H9 (cell line): ENCODE measurements at regions not wholly inside any gene's neighbourhood (a gene's known extent, or its start where the extent isn't known, plus 50 kb on each side); places are given as distances from the start of the nearest gene placed in this dataset.

Experiments
- DNase-seq: peaks from one replicate; pipeline ENCODE4 v3.0.0-alpha.2; 2017
- H2AFZ ChIP-seq: one replicate; pipeline ENCODE4 v1.6.1; 2013; ENCODE audit warnings: mild to moderate bottlenecking, low read length, control low read depth, moderate library complexity
- H2AK5ac ChIP-seq: 2 replicates; pipeline ENCODE4 v1.6.1; 2013; ENCODE audit warnings: low read length, control low read depth, mixed read lengths; ENCODE audit not compliant: insufficient read length
- H2BK120ac ChIP-seq: one replicate; pipeline ENCODE4 v1.6.1; 2013; ENCODE audit warnings: low read depth, mild to moderate bottlenecking, low read length, control low read depth, inconsistent platforms; ENCODE audit not compliant: poor library complexity, severe bottlenecking
- H2BK12ac ChIP-seq: 2 replicates; pipeline ENCODE4 v1.6.1; 2013; ENCODE audit warnings: low read length, control low read depth, mixed read lengths, low read depth; ENCODE audit not compliant: insufficient read length
- H2BK15ac ChIP-seq: 2 replicates; pipeline ENCODE4 v1.6.1; 2013; ENCODE audit warnings: low read depth, low read length, control low read depth
- H2BK20ac ChIP-seq: one replicate; pipeline ENCODE4 v1.6.1; 2013; ENCODE audit warnings: low read depth, mild to moderate bottlenecking, low read length, control low read depth, inconsistent platforms; ENCODE audit not compliant: poor library complexity, severe bottlenecking
- H2BK5ac ChIP-seq: 2 replicates; pipeline ENCODE4 v1.6.1; 2013; ENCODE audit warnings: low read length, control low read depth, mixed read lengths; ENCODE audit not compliant: insufficient read length
- H3K14ac ChIP-seq: 2 replicates; pipeline ENCODE4 v1.6.1; 2013; ENCODE audit warnings: low read length, control low read depth; ENCODE audit not compliant: insufficient read depth
- H3K18ac ChIP-seq: 2 replicates; pipeline ENCODE4 v1.6.1; 2013; ENCODE audit warnings: low read depth, mild to moderate bottlenecking, mixed read lengths, low read length, control low read depth; ENCODE audit not compliant: insufficient read length
- H3K23ac ChIP-seq: 2 replicates; pipeline ENCODE4 v1.6.1; 2013; ENCODE audit warnings: low read length, control low read depth, mixed read lengths, low read depth; ENCODE audit not compliant: insufficient read length
- H3K23me2 ChIP-seq: 2 replicates; pipeline ENCODE4 v1.6.1; 2013; ENCODE audit warnings: low read depth, mild to moderate bottlenecking, mixed read lengths, low read length, control low read depth; ENCODE audit not compliant: insufficient read length, poor library complexity, severe bottlenecking
- H3K27ac ChIP-seq: 2 replicates; pipeline ENCODE4 v1.5.1; 2013; ENCODE audit warnings: low read length, control low read depth, mixed read lengths, low read depth; ENCODE audit not compliant: insufficient read length
- H3K27me3 ChIP-seq: 2 replicates; pipeline ENCODE4 v1.6.1; 2013; ENCODE audit warnings: low read length, control low read depth, inconsistent platforms; ENCODE audit not compliant: insufficient read depth
- H3K4ac ChIP-seq: 2 replicates; pipeline ENCODE4 v1.6.1; 2013; ENCODE audit warnings: low read depth, mild to moderate bottlenecking, control low read depth, inconsistent platforms, low read length, moderate library complexity
- H3K4me1 ChIP-seq: 2 replicates; pipeline ENCODE4 v1.6.1; 2013; ENCODE audit warnings: low read length, control low read depth, inconsistent platforms; ENCODE audit not compliant: insufficient read depth
- H3K4me2 ChIP-seq: 2 replicates; pipeline ENCODE4 v1.6.1; 2013; ENCODE audit warnings: low read length, control low read depth, mixed read lengths; ENCODE audit not compliant: insufficient read length, insufficient read depth
- H3K56ac ChIP-seq: 2 replicates; pipeline ENCODE4 v1.6.1; 2013; ENCODE audit warnings: low read depth, mild to moderate bottlenecking, mixed read lengths, low read length, control low read depth; ENCODE audit not compliant: insufficient read length
- H3K79me1 ChIP-seq: 2 replicates; pipeline ENCODE4 v1.6.1; 2013; ENCODE audit warnings: low read depth, mild to moderate bottlenecking, moderate library complexity, low read length, control low read depth, inconsistent platforms; ENCODE audit not compliant: insufficient read depth, poor library complexity, severe bottlenecking
- H3K79me2 ChIP-seq: 2 replicates; pipeline ENCODE4 v1.6.1; 2013; ENCODE audit warnings: low read length, control low read depth, inconsistent platforms; ENCODE audit not compliant: insufficient read depth
- H3K9ac ChIP-seq: 2 replicates; pipeline ENCODE4 v1.6.1; 2013; ENCODE audit warnings: low read length, control low read depth, mixed read lengths; ENCODE audit not compliant: insufficient read length; ENCODE audit errors: extremely low read depth
- H3K9me3 ChIP-seq: one replicate; pipeline ENCODE4 v1.6.1; 2013; ENCODE audit warnings: low read depth, low read length, inconsistent platforms; ENCODE audit not compliant: control insufficient read depth
- H3T11ph ChIP-seq: one replicate; pipeline ENCODE4 v1.6.1; 2013; ENCODE audit warnings: mild to moderate bottlenecking, low read length, control low read depth, inconsistent platforms
- H4K20me1 ChIP-seq: one replicate; pipeline ENCODE4 v1.6.1; 2013; ENCODE audit not compliant: control insufficient read depth, insufficient read length, insufficient read depth
- H4K5ac ChIP-seq: 2 replicates; pipeline ENCODE4 v1.6.1; 2013; ENCODE audit warnings: low read depth, mild to moderate bottlenecking, mixed read lengths, low read length, control low read depth; ENCODE audit not compliant: insufficient read length
- H4K8ac ChIP-seq: replicated peaks from 2 replicates; pipeline ENCODE4 v1.6.1; 2013; ENCODE audit warnings: low read length, control low read depth, mixed read lengths, low read depth; ENCODE audit not compliant: insufficient read length
- H4K91ac ChIP-seq: 2 replicates; pipeline ENCODE4 v1.6.1; 2013; ENCODE audit warnings: low read depth, mild to moderate bottlenecking, moderate library complexity, mixed read lengths, low read length, control low read depth; ENCODE audit not compliant: insufficient read length
- H3K27ac Mint-ChIP-seq, 3 experiments: 2 replicates in 2 of 3; 3 replicates in 1 of 3; pipeline ENCODE4 v1.8.0; 2020 to 2021; ENCODE audit warnings: mixed read lengths in 3 of 3, mild to moderate bottlenecking in 1 of 3, moderate library complexity in 1 of 3
- H3K27me3 Mint-ChIP-seq: 2 replicates; pipeline ENCODE4 v1.8.0; 2021; ENCODE audit warnings: low read depth, mild to moderate bottlenecking, moderate library complexity, mixed read lengths
- H3K36me3 Mint-ChIP-seq, 3 experiments: 2 replicates in 2 of 3; 3 replicates in 1 of 3; pipeline ENCODE4 v1.8.0; 2020 to 2021; ENCODE audit warnings: low read depth in 3 of 3, mixed read lengths in 3 of 3; ENCODE audit not compliant: insufficient read depth in 1 of 3
- H3K4me1 Mint-ChIP-seq, 2 experiments: 2 replicates each; pipeline ENCODE4 v1.8.0; 2020; ENCODE audit warnings: mixed read lengths in 2 of 2
- H3K4me3 Mint-ChIP-seq, 2 experiments: 2 replicates in 1 of 2; 3 replicates in 1 of 2; pipeline ENCODE4 v1.8.0; 2020 to 2021; ENCODE audit warnings: mild to moderate bottlenecking in 2 of 2, mixed read lengths in 2 of 2, moderate library complexity in 1 of 2
- H3K9me3 Mint-ChIP-seq, 2 experiments: 2 replicates in 1 of 2; 3 replicates in 1 of 2; pipeline ENCODE4 v1.8.0; 2020; ENCODE audit warnings: mild to moderate bottlenecking in 2 of 2, mixed read lengths in 2 of 2, moderate library complexity in 1 of 2
- WGBS: extraction: QIAGEN DNeasy Blood & Tissue Kit; methylation state at CpG from one replicate; pipeline ENCODE4 v1.1.7; 2013; ENCODE audit warnings: missing lambda C conversion rate, low lambda C conversion rate, mixed read lengths; ENCODE audit not compliant: insufficient read length; ENCODE audit errors: extremely low coverage; 5-methylcytosine and 5-hydroxymethylcytosine counted together
- TF ChIP-seq, protein P1 (sequence below): fragments of 200-600 bp; sonication (generic); conservative IDR thresholded peaks from 3 replicates; pipeline ENCODE4 v1.8.0; 2021; ENCODE audit warnings: antibody characterized with exemption, mild to moderate bottlenecking

DNA sequence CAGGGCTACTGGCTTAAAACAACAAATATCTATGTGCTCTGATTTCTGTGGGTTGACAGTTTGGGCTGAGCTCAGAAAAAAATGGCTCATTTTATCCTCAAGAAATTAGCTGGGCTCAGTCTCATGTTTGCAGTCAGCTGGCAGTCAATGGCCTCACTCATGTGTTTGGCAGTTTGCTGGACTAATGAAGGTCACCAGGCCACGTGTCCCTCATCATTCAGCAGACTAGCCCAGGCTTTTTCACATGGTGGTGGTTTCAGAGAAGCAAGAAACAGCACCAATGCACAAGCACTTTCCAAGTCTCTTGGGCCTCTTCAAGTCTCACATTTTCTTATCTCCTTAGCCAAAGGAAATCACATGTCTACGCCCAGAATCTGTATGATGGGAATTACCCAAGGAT, 478.3 kb upstream of the PPP2R3A start:
- no CpG with 5 or more reads among the region's 2 CpGs for WGBS
- Histone ChIP-seq H3K18ac (no peak overlapping the region), H3K23me2 (no peaks in the 10 kb centered on the region), H2AK5ac (no peak overlapping the region), H3K9ac (no peak overlapping the region), H3K14ac (no peak overlapping the region), H3K27ac (no peak overlapping the region), H3K56ac (no peak overlapping the region), H3K4me2 (no peak overlapping the region), H2AFZ (no peak overlapping the region), H3K27me3 (no peaks in the 10 kb centered on the region), H2BK15ac (no peak overlapping the region), H3K4ac (no peak overlapping the region), H4K91ac (no peak overlapping the region), H2BK5ac (no peak overlapping the region), H3T11ph (no peak overlapping the region), H2BK20ac (no peak overlapping the region), H4K5ac (no peak overlapping the region), H2BK120ac (no peak overlapping the region), H4K8ac (no peak overlapping the region), H3K9me3 (no peaks in the 10 kb centered on the region), H3K79me2 (no peaks in the 10 kb centered on the region), H3K79me1 (no peaks in the 10 kb centered on the region), H2BK12ac (no peak overlapping the region), H3K23ac (no peak overlapping the region), H3K4me1 (no peaks in the 10 kb centered on the region), H4K20me1 (no peaks in the 10 kb centered on the region)
- H3K9me3 Mint-ChIP-seq, result no peaks in the 10 kb centered on the region
- TF ChIP-seq, protein P1, sequence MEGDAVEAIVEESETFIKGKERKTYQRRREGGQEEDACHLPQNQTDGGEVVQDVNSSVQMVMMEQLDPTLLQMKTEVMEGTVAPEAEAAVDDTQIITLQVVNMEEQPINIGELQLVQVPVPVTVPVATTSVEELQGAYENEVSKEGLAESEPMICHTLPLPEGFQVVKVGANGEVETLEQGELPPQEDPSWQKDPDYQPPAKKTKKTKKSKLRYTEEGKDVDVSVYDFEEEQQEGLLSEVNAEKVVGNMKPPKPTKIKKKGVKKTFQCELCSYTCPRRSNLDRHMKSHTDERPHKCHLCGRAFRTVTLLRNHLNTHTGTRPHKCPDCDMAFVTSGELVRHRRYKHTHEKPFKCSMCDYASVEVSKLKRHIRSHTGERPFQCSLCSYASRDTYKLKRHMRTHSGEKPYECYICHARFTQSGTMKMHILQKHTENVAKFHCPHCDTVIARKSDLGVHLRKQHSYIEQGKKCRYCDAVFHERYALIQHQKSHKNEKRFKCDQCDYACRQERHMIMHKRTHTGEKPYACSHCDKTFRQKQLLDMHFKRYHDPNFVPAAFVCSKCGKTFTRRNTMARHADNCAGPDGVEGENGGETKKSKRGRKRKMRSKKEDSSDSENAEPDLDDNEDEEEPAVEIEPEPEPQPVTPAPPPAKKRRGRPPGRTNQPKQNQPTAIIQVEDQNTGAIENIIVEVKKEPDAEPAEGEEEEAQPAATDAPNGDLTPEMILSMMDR, result no peak
- H3K4me3 Mint-ChIP-seq, result no peak overlapping the region
- H3K4me1 Mint-ChIP-seq, result peaks cover 5 to 6% of the 10 kb centered on the region in 2 experiments; a peak in 2 of 4 replicates
- no peaks in the 10 kb centered on the region for H3K36me3 Mint-ChIP-seq
- H3K27me3 Mint-ChIP-seq, result no peaks in the 10 kb centered on the region
- no peak for DNase-seq
- no peak overlapping the region for H3K27ac Mint-ChIP-seq
